ENCODE measurements at regions not wholly inside any gene's neighbourhood (a gene's known extent, or its start where the extent isn't known, plus 50 kb on each side); places are given as distances from the start of the nearest gene placed in this dataset.

DNA sequence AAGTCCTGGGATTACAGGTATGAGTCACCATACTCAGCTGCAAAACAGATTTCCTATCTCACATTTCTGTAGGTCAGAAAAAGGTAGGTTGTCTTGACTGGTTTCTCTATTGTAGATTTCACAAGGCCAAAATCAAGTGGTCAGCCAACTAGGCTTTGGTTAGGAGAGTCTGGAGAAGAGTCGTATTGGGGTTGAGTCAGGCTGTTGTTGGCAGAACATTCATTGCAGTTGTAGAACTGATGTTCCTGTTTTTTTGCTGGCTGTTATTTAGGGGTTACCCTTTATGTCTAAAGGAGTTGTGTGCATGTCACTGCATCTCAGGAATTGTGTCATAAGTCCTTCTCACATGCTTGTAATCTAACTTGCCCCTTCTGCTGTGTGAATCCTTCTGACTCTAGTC lies 814.2 kb upstream of the GRAMD2B start:
- TF ChIP-seq, protein P1, sequence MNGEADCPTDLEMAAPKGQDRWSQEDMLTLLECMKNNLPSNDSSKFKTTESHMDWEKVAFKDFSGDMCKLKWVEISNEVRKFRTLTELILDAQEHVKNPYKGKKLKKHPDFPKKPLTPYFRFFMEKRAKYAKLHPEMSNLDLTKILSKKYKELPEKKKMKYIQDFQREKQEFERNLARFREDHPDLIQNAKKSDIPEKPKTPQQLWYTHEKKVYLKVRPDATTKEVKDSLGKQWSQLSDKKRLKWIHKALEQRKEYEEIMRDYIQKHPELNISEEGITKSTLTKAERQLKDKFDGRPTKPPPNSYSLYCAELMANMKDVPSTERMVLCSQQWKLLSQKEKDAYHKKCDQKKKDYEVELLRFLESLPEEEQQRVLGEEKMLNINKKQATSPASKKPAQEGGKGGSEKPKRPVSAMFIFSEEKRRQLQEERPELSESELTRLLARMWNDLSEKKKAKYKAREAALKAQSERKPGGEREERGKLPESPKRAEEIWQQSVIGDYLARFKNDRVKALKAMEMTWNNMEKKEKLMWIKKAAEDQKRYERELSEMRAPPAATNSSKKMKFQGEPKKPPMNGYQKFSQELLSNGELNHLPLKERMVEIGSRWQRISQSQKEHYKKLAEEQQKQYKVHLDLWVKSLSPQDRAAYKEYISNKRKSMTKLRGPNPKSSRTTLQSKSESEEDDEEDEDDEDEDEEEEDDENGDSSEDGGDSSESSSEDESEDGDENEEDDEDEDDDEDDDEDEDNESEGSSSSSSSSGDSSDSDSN (CRISPR knock-in tag; IDR thresholded peaks at IDR 0.05) = no peak
- TF ChIP-seq RAD21 (CRISPR knock-in tag; IDR thresholded peaks at IDR 0.05) = no peak
- no peak for TF ChIP-seq ZNF326 (CRISPR knock-in tag; IDR thresholded peaks at IDR 0.05; ENCODE audit: borderline replicate concordance)
- no peak for TF ChIP-seq EHMT2 (IDR thresholded peaks at IDR 0.05; ENCODE audit: borderline replicate concordance, low read depth, low read length)
- no peak for TF ChIP-seq ZNF720 (CRISPR knock-in tag; IDR thresholded peaks at IDR 0.05)
- TF ChIP-seq, protein P2, sequence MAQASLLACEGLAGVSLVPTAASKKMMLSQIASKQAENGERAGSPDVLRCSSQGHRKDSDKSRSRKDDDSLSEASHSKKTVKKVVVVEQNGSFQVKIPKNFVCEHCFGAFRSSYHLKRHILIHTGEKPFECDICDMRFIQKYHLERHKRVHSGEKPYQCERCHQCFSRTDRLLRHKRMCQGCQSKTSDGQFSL (CRISPR knock-in tag; IDR thresholded peaks at IDR 0.05) = no peak
- TF ChIP-seq RNF2 (conservative IDR thresholded peaks at IDR 0.05; ENCODE audit: low read depth) = no peak
- TF ChIP-seq, protein P3, sequence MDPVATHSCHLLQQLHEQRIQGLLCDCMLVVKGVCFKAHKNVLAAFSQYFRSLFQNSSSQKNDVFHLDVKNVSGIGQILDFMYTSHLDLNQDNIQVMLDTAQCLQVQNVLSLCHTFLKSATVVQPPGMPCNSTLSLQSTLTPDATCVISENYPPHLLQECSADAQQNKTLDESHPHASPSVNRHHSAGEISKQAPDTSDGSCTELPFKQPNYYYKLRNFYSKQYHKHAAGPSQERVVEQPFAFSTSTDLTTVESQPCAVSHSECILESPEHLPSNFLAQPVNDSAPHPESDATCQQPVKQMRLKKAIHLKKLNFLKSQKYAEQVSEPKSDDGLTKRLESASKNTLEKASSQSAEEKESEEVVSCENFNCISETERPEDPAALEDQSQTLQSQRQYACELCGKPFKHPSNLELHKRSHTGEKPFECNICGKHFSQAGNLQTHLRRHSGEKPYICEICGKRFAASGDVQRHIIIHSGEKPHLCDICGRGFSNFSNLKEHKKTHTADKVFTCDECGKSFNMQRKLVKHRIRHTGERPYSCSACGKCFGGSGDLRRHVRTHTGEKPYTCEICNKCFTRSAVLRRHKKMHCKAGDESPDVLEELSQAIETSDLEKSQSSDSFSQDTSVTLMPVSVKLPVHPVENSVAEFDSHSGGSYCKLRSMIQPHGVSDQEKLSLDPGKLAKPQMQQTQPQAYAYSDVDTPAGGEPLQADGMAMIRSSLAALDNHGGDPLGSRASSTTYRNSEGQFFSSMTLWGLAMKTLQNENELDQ (CRISPR knock-in tag; IDR thresholded peaks at IDR 0.05; ENCODE audit: borderline replicate concordance) = no peak
- TF ChIP-seq, protein P4, sequence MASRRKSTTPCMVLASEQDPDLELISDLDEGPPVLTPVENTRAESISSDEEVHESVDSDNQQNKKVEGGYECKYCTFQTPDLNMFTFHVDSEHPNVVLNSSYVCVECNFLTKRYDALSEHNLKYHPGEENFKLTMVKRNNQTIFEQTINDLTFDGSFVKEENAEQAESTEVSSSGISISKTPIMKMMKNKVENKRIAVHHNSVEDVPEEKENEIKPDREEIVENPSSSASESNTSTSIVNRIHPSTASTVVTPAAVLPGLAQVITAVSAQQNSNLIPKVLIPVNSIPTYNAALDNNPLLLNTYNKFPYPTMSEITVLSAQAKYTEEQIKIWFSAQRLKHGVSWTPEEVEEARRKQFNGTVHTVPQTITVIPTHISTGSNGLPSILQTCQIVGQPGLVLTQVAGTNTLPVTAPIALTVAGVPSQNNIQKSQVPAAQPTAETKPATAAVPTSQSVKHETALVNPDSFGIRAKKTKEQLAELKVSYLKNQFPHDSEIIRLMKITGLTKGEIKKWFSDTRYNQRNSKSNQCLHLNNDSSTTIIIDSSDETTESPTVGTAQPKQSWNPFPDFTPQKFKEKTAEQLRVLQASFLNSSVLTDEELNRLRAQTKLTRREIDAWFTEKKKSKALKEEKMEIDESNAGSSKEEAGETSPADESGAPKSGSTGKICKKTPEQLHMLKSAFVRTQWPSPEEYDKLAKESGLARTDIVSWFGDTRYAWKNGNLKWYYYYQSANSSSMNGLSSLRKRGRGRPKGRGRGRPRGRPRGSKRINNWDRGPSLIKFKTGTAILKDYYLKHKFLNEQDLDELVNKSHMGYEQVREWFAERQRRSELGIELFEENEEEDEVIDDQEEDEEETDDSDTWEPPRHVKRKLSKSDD (CRISPR knock-in tag; IDR thresholded peaks at IDR 0.05; ENCODE audit: low read depth) = no peak
- no peak for TF ChIP-seq EP300 (IDR thresholded peaks at IDR 0.05; ENCODE audit: low read depth in 2 of 2, low read length in 2 of 2)
- no peak for TF ChIP-seq EP300 (CRISPR knock-in tag; IDR thresholded peaks at IDR 0.05; ENCODE audit: borderline replicate concordance)
- no peak for TF ChIP-seq ZBTB3 (CRISPR knock-in tag; IDR thresholded peaks at IDR 0.05; ENCODE audit: borderline replicate concordance, low read depth)
- TF ChIP-seq, protein P5, sequence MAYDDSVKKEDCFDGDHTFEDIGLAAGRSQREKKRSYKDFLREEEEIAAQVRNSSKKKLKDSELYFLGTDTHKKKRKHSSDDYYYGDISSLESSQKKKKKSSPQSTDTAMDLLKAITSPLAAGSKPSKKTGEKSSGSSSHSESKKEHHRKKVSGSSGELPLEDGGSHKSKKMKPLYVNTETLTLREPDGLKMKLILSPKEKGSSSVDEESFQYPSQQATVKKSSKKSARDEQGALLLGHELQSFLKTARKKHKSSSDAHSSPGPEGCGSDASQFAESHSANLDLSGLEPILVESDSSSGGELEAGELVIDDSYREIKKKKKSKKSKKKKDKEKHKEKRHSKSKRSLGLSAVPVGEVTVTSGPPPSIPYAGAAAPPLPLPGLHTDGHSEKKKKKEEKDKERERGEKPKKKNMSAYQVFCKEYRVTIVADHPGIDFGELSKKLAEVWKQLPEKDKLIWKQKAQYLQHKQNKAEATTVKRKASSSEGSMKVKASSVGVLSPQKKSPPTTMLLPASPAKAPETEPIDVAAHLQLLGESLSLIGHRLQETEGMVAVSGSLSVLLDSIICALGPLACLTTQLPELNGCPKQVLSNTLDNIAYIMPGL (CRISPR knock-in tag; IDR thresholded peaks at IDR 0.05; ENCODE audit: borderline replicate concordance in 1 of 2, low read depth in 1 of 2) = no peak
- TF ChIP-seq, protein P6, sequence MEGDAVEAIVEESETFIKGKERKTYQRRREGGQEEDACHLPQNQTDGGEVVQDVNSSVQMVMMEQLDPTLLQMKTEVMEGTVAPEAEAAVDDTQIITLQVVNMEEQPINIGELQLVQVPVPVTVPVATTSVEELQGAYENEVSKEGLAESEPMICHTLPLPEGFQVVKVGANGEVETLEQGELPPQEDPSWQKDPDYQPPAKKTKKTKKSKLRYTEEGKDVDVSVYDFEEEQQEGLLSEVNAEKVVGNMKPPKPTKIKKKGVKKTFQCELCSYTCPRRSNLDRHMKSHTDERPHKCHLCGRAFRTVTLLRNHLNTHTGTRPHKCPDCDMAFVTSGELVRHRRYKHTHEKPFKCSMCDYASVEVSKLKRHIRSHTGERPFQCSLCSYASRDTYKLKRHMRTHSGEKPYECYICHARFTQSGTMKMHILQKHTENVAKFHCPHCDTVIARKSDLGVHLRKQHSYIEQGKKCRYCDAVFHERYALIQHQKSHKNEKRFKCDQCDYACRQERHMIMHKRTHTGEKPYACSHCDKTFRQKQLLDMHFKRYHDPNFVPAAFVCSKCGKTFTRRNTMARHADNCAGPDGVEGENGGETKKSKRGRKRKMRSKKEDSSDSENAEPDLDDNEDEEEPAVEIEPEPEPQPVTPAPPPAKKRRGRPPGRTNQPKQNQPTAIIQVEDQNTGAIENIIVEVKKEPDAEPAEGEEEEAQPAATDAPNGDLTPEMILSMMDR (CRISPR knock-in tag; IDR thresholded peaks at IDR 0.05) = no peak

Measured in HepG2 (cell line).